SJCRH30 (cell line): ENCODE measurements at regions not wholly inside any gene's neighbourhood (a gene's known extent, or its start where the extent isn't known, plus 50 kb on each side); places are given as distances from the start of the nearest gene placed in this dataset.

Source experiments
- DNase-seq, 2 experiments: peaks; one replicate each; pipeline ENCODE4 v3.0.0-alpha.2; 2015 to 2020
- H3K27ac ChIP-seq: fragments of 250-450 bp; sonication (Bioruptor Pico); 2 replicates; pipeline ENCODE4 v1.5.1; 2020; ENCODE audit warnings: mild to moderate bottlenecking, moderate library complexity
- H3K27me3 ChIP-seq: fragments of 250-450 bp; sonication (Bioruptor Pico); 2 replicates; pipeline ENCODE4 v1.5.1; 2020; ENCODE audit warnings: mild to moderate bottlenecking, moderate library complexity
- H3K36me3 ChIP-seq: fragments of 250-450 bp; sonication (Bioruptor Pico); 2 replicates; pipeline ENCODE4 v1.5.1; 2020; ENCODE audit warnings: mild to moderate bottlenecking, moderate library complexity
- H3K4me1 ChIP-seq: fragments of 250-450 bp; sonication (Bioruptor Pico); 2 replicates; pipeline ENCODE4 v1.5.1; 2020; ENCODE audit warnings: mild to moderate bottlenecking, moderate library complexity
- H3K4me3 ChIP-seq: fragments of 250-450 bp; sonication (Bioruptor Pico); 2 replicates; pipeline ENCODE4 v1.5.1; 2020; ENCODE audit warnings: mild to moderate bottlenecking, moderate library complexity
- H3K9me3 ChIP-seq: fragments of 250-450 bp; sonication (Bioruptor Pico); replicated peaks from 2 replicates; pipeline ENCODE4 v1.5.1; 2020; ENCODE audit warnings: mild to moderate bottlenecking, moderate library complexity

- Histone ChIP-seq H3K4me1 (no peaks in the 10 kb centered on the region), H3K36me3 (no peaks in the 10 kb centered on the region), H3K9me3 (no peaks in the 10 kb centered on the region), H3K4me3 (no peak overlapping the region), H3K27me3 (no peaks in the 10 kb centered on the region), H3K27ac (no peak overlapping the region)
- no peak for DNase-seq
Measured at GRCh38 chr6:169906004-169906687, 154.7 kb downstream of the ERMARD start.

DNA sequence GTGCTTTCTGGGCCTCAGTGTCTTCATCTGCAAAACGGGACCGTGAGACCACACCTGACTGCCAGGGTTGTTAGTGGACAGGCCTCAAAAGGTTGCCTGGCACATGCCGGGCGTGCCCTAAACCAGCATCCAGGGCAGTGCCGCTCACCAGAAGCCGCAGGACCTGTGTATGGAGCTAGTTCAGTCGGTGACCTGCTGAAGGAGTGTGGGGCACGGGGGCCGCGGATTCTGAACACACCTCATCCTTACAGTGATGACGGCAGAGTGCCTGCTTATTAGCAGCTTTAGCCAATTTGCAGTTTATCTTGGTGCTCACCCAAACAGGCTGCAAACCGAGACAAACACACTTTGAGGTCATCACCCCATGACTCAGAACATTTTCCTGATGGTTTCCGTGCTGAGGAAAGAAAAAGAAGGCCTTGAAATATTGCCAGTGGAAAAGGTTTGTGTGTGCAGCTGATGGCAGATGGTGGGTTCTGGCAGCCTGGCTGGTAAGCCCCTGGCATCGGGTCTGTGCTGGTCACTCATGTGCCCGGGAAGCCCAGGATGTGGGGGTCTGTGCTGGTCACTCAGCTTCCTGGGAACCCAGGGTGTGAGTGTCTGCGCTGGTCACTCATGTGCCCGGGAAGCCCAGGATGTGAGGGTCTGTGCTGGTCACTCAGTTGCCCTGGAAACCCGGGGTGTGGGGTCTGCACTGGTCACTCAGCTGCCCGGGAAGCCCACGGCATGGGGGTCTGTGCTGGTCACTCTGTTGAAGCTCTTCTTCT is 153.8 kb downstream of the ERMARD start:
- H3K36me3 ChIP-seq = no peaks in the 10 kb centered on the region
- no peak overlapping the region for H3K4me3 ChIP-seq
- no peak for DNase-seq
- no peak overlapping the region for H3K27ac ChIP-seq
- no peaks in the 10 kb centered on the region for H3K4me1 ChIP-seq
- H3K9me3 ChIP-seq = no peaks in the 10 kb centered on the region
- H3K27me3 ChIP-seq = no peaks in the 10 kb centered on the region

DNA sequence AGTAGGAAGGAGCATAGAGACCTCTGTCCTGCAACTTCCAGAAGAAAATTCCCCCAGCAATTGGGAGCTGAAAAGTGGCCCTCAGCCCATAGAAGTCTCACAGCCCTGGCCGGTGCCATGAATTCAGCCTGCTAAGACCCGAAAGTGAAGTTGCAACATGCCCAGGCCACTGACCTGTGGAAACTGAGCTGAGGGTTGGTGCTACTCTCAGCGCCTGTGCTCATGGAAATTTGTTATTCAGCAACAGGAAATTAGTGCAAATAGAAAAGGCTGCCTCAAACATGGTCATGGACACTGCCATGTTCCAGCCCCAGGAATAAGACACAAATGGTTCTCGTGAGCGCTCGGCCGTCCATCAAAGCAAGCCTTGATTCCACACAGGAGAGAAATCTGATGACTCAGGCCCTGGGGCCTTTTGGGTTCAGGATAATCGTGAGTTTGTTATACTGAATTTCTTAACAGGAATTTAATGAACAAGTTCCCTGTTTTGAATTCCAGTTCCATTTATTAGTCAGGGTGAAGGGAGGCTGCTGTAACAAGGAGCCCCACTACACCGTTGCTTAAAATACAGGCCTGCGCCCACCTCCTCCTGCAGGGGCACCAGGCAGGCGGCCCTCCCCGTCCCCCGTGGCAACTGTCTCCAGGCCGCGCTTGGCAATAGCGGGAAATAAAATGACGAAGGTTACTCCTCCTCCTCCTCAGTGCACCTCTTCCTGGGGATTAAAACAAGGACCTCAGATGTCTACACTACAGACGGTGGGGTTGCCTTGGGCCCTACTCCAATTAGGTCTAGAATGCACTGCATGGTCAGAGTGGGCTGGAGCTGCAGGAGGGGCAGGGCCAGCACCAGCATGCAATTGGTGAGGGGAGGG is 152.9 kb downstream of the ERMARD start:
- no peaks in the 10 kb centered on the region for H3K27me3 ChIP-seq
- H3K4me3 ChIP-seq = no peak overlapping the region
- no peaks in the 10 kb centered on the region for H3K9me3 ChIP-seq
- no peak overlapping the region for H3K27ac ChIP-seq
- DNase-seq = no peak
- H3K4me1 ChIP-seq = no peaks in the 10 kb centered on the region
- no peaks in the 10 kb centered on the region for H3K36me3 ChIP-seq

DNA sequence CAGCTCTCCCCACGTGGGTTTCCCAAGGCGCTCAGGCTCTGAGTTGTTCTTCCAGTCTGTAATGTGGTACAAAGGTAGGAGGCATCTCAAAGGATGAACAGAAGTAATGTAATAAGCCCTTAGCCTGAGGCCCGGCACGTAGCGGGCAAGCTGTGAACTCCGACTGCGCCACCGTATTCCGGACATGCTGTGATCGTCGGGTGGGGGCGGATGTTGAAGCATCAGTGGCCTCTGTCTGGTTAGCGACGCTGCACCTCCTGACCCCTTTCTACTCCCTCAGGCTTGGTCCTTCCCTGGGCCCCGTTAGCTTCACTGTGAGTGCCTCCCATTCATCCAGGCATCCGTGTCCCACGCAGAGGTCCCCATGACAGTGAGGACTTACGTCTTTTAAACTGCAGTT is 151.7 kb downstream of the ERMARD start:
- Histone ChIP-seq H3K27me3 (no peaks in the 10 kb centered on the region), H3K9me3 (no peaks in the 10 kb centered on the region), H3K4me1 (no peaks in the 10 kb centered on the region), H3K27ac (no peak overlapping the region), H3K4me3 (no peak overlapping the region), H3K36me3 (no peaks in the 10 kb centered on the region)
- no peak for DNase-seq

GRCh38 chr6:169902604-169903003 is 151.2 kb downstream of the ERMARD start:
- Histone ChIP-seq H3K4me3 (no peak overlapping the region), H3K36me3 (no peaks in the 10 kb centered on the region), H3K27me3 (no peaks in the 10 kb centered on the region), H3K4me1 (no peaks in the 10 kb centered on the region), H3K9me3 (no peaks in the 10 kb centered on the region), H3K27ac (no peak overlapping the region)
- DNase-seq = no peak

DNA sequence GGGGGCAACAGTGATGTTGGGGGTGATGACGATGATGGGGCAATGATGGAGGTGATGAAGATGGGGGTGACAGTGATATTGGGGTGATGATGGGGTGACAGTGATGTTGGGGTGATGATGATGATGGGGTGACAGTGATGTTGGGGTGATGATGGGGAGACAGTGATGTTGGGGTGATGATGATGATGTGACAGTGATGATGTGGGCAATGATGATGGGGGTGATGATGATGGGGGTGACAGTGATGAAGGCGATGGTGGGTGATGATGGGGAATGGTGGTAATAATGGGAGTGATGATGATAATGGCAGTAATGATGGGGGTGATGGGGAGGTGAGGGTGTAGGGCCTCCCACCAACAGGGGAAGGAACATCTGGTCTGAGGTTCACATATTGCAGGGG is 150.6 kb downstream of the ERMARD start:
- Histone ChIP-seq H3K9me3 (no peaks in the 10 kb centered on the region), H3K4me3 (no peak overlapping the region), H3K27ac (no peak overlapping the region), H3K4me1 (no peaks in the 10 kb centered on the region), H3K36me3 (no peaks in the 10 kb centered on the region), H3K27me3 (no peaks in the 10 kb centered on the region)
- DNase-seq = no peak

DNA sequence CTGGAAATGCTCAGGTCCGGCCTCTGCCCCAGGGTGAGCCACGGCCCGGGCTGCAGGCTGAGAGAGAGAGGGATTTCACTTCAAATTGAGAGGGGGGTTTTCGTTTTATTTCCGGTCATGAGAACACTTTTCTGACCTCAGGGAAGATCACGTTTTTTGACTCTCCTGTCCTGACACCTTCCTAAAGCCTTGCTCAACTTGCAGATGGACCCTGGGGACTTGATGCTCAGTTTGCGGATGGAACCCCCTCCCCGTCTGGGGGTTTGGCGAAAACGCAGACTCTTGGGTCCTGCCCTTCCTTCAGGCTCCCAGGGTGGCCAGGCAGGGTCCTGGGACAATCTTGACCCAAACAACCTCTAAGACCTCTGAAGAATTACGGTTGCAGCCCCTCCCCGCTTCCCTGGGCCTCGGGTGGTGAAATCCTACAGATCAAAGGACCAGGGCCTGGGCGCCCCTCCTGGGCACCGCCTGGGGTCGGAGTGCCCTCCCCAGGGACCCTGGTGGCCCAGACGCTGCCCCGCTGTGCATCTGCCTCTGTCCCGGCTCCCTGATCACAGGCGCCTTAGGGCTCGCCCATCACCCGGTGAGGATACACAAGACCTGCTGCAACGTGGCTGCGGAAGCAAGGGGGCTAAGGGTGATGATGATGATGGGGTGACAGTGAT is 148.2 kb downstream of the ERMARD start:
- no peak overlapping the region for H3K4me3 ChIP-seq
- no peak for DNase-seq
- H3K9me3 ChIP-seq = no peaks in the 10 kb centered on the region
- H3K36me3 ChIP-seq = no peaks in the 10 kb centered on the region
- no peaks in the 10 kb centered on the region for H3K4me1 ChIP-seq
- H3K27ac ChIP-seq = no peak overlapping the region
- H3K27me3 ChIP-seq = no peaks in the 10 kb centered on the region

GRCh38 chr6:169898788-169899480 is 147.5 kb downstream of the ERMARD start:
- H3K27ac ChIP-seq = no peak overlapping the region
- no peaks in the 10 kb centered on the region for H3K27me3 ChIP-seq
- H3K36me3 ChIP-seq = no peaks in the 10 kb centered on the region
- H3K4me1 ChIP-seq = no peaks in the 10 kb centered on the region
- H3K9me3 ChIP-seq = no peaks in the 10 kb centered on the region
- no peak overlapping the region for H3K4me3 ChIP-seq
- no peak for DNase-seq

GRCh38 chr6:169897601-169898358 is 146.4 kb downstream of the ERMARD start:
- DNase-seq = no peak
- no peaks in the 10 kb centered on the region for H3K27me3 ChIP-seq
- H3K9me3 ChIP-seq = no peaks in the 10 kb centered on the region
- no peaks in the 10 kb centered on the region for H3K36me3 ChIP-seq
- no peaks in the 10 kb centered on the region for H3K4me1 ChIP-seq
- H3K27ac ChIP-seq = no peak overlapping the region
- no peak overlapping the region for H3K4me3 ChIP-seq

GRCh38 chr6:169896826-169897456 is 145.5 kb downstream of the ERMARD start:
- H3K27me3 ChIP-seq = no peaks in the 10 kb centered on the region
- no peak overlapping the region for H3K4me3 ChIP-seq
- no peak overlapping the region for H3K27ac ChIP-seq
- H3K4me1 ChIP-seq = no peaks in the 10 kb centered on the region
- no peaks in the 10 kb centered on the region for H3K9me3 ChIP-seq
- no peaks in the 10 kb centered on the region for H3K36me3 ChIP-seq
- no peak for DNase-seq

DNA sequence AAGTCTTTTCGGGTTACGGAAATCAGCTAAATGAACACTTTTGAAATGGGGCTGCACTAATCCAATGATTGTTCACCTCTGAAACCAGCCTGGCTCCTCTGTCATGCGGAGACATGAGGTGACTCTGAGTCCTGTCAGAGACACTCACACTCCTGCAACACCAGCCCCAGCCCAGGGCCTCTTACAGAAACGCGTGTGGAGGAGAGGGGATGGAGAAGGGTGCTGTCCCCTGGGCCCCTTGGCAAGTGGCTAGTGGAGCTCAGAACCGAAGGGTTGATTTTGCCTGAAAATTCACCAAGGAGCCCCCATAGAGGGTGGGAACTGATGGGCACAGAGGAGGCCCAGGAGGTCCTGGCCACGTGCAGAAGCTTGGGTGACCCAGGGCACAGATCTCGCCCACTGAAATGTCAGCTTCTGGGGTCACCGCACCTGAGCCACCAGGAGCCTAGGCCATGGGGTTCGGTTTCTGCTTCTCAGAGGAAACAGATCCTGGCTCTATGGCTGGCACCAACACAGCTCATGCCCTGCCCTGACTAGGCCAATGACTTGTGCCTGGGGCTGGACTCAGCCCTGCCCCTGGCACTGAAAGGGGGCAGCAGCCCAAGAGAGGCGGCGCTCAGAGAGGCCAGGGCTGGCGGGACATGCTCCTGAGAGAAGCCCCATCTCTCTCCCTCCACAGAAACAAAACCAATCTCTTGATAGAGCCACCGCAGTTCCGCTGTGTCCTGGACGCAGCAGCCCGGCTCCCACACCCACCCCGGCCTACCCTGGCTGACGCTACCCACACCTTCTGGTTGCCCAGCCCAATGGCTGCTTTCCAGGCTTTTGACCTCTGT is 144.7 kb downstream of the ERMARD start:
- Histone ChIP-seq H3K9me3 (no peaks in the 10 kb centered on the region), H3K36me3 (no peaks in the 10 kb centered on the region), H3K27me3 (no peaks in the 10 kb centered on the region), H3K27ac (no peak overlapping the region), H3K4me3 (no peak overlapping the region), H3K4me1 (no peaks in the 10 kb centered on the region)
- no peak for DNase-seq

GRCh38 chr6:169895000-169895759 is 143.8 kb downstream of the ERMARD start:
- DNase-seq = no peak
- Histone ChIP-seq H3K27me3 (no peaks in the 10 kb centered on the region), H3K36me3 (no peaks in the 10 kb centered on the region), H3K9me3 (no peaks in the 10 kb centered on the region), H3K4me1 (no peaks in the 10 kb centered on the region), H3K27ac (no peak overlapping the region), H3K4me3 (no peak overlapping the region)
